Hematopoietic multipotent progenitor cell treated with erythropoietin and hydrocortisone succinate and interleukin-3 and kit ligand, for 17 days (in vitro differentiated cells): ENCODE measurements at regions not wholly inside any gene's neighbourhood (a gene's known extent, or its start where the extent isn't known, plus 50 kb on each side); places are given as distances from the start of the nearest gene placed in this dataset.
A peak's percentile ranks its signal among the peaks of the same experiment; 100 is the strongest.

Experiments
- DNase-seq: peaks from one replicate; pipeline ENCODE4 v3.0.0-alpha.2; 2015; ENCODE audit warnings: low spot score

DNA sequence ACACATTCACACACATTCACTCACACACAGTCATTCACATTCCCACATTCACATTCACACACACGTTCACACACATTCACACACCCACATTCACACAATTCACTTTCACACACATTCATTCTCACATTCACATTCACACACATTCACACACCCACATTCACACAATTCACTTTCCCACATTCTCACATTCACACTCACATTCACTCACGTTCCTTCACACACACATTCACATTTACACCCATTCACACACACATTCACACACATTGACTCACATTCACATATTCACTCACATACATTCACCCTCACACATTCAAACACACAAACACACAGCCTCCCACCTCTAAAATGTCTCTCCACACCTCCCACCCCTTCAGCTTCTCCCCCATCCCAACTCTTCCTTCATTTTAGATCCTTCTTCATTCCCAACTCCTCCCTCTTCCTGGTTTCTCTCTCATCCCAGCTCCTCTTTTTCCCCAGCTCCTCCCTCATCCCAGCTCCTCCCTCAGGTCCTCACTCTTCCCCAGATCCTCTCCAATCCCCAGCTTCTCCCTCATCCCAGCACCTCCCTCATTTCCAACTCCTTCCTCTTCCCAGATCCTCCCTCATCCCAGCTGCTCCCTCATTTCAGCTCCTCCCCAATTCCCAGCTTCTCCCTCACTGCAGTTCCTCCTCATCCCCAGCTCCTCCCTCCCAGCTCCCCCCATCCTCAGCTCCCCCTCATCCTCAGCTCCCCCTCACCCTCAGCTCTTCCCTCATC is 111.0 kb downstream of the FAM53A start:
- no peak for DNase-seq

DNA sequence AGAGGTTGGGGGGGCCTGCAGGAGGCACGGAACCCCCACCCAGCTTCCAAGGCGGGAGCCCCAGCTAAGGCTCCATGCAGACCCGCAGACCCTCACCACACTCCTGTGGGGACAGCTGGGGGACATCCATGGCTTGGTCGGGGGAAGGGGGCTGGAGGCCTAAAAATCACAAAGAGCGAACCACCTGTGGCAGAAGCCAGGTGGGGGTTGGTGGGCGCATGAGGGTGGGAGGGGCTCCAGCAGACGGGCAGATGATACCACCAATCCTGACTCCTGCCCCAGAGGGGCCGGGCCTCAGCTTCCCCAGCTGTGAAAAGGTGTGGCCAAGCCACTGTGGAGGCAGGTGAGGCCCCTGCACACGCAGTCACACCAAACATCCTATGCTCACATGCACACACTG is 111.6 kb downstream of the FAM53A start:
- DNase-seq: no peak

DNA sequence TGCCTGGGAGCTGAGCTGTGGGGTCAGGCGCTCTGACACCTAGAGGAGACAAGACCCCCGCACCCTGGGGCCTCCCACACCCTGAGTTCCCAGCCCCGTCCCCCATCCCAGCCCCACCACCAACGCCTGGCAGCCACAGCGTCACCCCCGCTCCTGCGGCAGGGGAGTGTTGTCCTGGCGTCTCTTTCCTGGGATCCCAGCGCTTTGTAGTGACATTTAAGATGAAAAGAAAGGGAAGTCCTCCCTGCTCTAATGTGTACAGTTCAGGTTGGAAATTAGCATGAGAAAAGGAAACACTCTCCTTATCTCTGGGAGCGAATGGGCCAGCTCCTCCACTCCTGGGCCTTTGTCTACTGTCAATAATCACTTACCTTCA is 112.1 kb downstream of the FAM53A start:
- no peak for DNase-seq

DNA sequence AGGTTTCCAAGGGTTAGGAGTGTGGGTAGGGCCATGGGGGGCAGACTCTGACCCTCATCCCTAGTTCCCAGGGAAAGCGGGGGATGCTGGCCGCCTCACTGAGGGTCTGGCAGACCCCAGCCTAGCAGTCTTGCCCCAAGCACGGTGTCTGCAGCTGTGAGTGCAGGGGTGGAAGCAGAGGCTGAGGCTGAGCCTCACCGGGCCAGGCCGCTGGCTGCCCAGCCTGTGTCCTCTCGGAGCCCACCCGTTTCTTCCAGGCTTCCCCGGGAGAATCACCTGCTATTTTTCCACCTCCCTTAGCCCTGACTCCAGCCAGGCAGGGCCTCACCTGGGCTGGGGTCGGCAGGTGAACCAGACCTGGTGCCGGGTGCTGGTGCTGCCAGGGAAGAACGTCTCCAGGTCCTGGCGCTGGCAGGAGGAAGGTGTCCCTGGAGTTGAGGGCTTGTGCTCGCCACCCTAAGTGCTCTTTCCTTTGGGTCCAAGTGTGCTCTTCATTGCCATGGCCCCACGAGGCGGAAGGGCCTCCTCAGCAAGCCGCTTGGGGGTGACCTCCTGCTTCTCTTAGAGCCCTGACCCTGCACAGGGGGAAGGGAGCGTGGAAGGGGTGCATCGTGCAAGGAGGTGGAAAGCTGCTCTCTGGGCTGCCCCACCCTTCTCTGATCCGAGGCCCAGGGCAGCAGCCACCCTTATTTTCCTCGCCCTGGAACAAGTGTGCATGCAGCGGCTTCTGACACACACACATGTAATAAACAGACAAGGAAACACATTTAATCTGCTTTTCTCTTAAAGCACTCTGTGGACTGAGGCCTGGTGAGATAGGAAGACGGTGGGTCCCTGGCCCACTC is 112.7 kb downstream of the FAM53A start:
- no peak for DNase-seq

DNA sequence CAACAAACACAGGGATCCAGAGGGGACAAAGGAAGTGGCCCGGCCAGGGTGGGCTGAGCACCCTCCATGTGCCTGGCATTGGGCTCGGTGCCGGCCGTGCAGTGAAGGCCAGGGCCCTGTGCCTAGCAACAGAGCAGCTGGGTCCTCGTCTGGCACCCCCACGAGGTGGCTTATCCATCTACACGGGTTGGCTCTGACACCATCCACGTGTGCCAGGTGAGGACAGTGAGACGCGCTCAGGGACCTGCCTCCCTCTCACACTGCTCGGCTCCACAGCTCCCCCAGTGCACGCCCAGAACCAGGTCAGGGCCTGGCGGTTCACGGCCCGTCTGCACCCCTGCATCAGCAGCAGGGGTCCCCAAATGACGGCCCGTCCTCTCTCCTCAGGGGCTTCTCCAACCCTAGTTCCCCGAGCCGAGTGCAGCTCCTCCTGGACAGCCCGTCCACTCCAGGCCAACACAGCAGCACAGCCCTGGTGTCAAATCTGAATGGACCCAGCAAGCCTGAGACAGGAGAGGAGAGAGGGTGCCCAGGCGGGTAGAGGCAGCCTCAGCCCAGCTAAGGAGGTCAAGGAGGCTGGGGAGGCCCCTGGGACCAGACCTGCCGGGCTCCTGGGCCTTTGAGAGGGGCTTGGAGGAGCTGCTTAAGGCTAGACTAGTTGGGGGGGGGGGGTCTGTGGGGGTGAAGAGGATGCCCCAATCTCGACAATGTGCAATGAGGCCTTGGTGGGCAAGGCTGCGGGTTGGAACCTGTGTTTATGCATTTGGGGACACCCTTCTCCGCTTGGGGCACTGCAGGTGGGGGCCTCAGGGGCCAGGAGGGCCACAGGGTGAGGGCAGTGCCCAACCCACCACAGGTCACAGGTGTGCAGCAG is 113.6 kb downstream of the FAM53A start:
- no peak for DNase-seq

DNA sequence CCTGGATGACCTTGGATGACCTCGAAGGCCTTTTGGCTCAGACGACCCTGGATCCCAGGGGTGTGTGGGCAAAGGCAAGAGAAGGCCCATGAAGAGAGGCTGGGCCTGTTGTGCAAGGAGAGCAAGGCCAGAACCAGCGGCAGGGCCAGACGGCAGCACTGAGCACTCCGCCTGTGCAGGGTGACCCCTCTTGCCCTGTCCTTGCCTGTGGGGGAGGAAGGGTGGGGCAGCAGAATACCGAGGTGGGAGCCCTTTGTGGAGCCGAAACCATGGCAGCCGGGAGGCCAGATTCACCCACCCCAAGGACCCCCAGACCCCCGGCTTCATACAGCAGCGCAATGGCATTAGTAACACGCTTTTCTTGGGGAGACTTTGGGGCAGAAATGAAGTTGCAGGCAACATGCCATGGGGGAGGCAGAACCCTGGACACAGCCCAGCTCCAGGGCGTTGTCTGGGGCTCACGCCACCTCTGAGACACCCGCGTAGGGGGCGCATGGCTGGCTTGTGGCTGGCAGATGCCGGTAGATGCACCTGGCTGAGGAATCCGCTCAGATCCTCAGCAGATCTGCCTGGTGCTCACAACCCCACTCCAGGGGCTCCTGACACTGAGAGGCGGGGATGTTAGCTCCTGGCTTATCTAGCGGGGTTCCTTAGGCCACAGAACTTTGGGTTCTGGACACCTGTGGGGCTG is 114.5 kb downstream of the FAM53A start:
- no peak for DNase-seq

DNA sequence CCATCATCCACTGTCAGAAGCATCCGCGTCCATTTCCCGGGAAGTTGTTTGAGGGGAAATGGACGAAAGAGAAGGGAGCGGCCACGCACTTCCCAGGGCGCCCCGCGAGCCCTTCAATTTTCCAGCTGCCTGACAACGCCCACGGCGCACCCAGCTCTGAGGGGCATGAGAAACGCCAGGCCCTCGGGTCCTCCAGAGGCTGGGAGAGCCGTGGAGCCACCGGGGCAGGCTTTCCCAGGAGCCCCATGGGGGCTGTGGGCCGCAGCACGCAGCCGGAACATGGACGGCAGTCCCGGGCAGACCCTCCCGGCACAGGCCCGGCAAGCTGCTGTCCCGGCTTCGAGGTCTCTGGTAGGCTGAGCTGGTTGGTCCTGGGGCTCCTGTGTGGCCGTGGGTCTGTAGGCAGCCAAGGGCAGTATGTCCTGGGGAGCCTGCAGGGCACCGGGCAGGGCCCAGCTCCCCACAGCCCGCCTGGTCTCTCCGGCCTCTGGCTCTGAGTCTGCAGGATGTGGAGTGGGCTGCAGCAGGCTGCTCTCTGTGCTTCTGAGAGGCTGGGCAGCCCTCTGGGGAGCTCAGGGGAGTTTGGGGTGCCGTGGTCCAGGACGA is 115.2 kb downstream of the FAM53A start:
- no peak for DNase-seq

DNA sequence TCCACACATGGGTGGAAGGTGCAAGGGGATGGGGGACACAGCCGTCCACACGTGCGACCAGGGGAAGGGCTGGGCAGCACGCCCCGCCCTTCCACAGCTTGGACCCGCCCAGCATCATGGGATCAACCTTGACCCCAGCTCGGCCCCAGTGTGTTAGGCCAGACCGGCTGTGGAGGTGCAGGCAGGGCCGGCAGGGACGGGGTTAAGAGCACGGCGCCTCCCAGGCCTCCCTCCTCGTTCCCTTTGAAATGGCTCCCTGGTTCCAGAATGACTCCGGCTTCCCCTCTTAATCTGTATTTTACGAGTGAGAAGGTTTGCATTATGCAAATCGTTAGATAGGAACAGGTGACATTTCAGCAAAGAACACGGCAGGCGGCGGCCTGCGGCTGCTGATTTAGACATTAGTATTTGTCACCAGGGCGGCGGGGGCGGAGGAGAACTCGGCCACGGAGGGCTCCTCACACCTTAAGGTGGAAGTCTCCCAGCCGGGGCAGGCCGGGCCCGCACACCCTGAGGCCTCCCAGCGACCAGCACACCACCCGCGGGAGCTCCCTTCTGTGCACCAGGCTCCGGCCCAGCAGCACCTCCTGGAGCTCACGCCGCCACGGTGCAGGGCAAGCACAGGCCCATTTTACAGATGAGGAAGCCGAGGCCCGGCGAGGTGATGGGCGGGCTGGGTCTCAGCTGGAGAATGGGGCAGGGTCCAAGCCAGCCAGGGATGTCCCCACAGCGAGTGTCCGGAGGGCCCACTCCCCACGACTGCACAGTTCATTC is 116.1 kb downstream of the FAM53A start:
- DNase-seq: no peak

DNA sequence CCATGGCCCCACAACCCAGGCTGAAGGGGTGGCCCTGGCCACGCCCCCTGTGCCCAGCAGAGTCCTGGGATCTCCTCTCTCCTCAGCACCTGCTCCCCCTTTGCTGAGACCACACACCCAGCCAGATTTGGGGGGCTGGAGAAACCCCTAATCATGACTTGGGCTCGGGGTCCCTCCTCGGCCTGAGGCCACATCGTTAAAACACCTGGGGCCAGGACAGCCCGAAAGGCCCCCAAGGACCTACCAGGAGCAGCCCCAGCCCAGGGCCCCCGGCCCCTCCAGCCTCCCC is 116.7 kb downstream of the FAM53A start:
- DNase-seq: no peak

DNA sequence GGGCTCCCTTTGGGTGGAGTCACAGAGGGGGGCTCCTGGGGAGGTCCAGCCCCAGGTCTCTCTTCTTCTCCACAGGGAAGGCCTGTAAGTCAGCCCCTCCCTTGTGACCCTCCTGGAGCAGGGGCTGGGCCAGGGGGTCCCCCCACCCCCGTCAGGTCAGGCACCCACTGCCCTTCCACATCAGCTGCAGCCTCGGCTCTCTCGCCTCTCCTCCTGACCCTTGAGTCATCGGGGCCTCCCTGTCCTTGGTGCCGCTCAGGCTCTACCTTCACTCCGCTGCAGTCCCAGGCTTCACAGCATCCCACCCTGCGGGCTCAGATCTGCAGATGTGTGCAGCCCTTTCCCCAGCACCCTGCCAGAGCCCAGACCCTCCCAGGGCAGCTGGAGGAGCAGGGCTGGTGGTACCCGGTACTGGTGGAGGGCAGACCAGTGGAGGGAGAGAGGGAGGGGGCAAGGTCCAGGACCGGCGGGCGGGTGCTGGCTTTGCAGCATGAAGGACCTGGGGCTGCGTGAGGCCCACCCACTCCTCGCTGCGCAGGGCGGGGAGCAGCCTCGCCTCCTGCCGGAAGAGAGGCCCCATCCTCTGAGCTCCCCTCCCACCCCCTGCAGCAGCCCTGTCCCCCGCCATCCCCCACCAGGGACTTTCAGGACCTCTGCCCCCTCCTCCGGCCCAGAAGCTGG is 117.1 kb downstream of the FAM53A start:
- DNase-seq: peak; percentile 30

DNA sequence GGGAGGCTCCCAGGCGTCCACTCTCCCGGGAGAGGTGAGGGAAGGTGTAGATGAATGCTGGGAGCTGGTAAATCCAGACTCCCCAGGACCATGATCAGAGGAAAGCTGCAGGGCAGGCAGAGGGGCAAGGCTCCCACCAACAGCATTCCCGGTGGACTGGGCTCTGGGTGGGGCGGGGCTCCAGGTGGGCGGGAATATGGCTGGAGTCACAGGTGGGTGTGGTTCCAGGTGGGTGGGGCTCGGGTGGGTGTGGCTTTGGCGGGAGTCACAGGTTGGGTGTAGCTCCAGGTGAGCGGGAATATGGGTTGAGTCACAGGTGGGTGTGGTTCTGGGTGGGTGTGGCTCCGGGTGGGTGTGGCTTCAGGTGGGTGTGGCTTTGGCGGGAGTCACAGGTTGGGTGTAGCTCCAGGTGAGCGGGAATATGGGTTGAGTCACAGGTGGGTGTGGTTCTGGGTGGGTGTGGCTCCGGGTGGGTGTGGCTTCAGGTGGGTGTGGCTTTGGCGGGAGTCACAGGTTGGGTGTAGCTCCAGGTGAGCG is 117.7 kb downstream of the FAM53A start:
- DNase-seq: peak; percentile 25

DNA sequence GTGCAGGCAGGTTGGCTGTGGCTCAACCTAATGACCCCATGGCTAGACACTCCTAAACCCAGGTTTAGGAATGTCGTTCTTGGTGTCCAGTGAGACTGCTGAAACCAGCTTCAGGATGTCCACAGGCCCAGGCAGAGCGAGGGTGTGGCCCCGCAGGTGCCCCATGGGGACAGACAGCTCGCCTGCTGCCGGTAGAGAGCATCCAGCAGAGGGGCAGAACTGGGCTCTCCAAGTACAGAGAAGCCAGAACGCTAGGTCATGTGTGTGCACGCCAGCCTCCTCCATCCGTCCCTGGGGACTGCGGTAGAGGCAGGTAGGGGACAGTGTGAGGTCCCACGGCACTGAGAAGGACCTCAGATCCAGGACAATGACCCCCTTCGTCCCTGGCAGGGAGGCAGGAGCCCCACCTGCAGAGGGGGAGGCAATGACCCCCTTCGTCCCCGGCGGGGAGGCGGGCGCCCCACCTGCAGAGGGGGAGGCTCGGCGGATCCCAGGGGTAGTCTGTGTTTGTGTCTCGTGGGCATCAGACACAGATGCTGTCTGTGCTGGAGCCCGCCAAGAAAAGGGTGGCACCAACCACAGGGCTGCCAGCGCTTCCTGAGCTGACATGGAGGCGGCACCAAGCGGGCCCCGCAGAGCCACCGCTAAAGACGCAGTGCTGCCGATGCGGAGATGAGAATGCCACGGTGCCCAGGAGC is 118.4 kb downstream of the FAM53A start:
- DNase-seq: no peak

DNA sequence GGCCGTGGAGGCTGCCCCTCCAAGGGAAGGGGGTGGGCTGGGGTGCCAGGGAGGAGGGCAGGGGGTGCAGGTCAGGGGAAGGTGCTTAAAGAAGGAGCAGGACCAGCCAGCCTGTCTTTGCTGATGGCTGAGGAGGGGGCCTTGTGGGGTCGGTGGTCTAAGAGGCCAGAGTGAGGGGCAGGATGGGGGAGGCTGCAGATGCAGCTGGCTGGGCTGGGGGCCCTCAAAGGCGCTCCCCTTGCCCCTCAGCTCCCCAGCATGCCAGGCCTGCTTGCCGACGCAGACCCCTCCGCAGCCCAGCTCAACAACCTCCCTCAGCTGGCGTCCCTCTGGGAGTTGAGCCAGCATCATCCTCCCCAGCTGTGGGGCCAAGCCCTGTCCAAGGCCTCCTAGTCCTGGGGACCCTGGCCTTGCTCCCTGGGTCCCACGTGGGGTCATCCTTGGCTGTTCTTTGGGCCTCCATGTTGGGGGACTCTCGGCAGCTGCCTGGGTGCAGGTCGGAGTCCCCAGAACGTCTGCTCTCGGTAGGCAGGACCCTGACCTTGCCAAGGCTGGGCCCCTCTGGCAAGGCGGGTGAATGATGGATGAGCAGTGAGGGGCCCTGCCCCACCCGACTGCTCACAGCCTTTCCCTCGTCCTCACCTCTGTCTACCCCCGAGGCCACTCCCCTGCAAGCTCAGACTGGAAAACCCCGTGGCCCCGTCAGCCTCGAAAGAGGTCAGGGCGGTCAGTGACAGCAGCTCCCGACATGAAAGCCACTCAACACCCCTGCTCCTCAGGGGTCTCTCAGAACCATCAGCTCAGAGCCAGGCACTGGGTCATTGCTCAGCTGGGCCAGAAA is 119.4 kb downstream of the FAM53A start:
- no peak for DNase-seq

DNA sequence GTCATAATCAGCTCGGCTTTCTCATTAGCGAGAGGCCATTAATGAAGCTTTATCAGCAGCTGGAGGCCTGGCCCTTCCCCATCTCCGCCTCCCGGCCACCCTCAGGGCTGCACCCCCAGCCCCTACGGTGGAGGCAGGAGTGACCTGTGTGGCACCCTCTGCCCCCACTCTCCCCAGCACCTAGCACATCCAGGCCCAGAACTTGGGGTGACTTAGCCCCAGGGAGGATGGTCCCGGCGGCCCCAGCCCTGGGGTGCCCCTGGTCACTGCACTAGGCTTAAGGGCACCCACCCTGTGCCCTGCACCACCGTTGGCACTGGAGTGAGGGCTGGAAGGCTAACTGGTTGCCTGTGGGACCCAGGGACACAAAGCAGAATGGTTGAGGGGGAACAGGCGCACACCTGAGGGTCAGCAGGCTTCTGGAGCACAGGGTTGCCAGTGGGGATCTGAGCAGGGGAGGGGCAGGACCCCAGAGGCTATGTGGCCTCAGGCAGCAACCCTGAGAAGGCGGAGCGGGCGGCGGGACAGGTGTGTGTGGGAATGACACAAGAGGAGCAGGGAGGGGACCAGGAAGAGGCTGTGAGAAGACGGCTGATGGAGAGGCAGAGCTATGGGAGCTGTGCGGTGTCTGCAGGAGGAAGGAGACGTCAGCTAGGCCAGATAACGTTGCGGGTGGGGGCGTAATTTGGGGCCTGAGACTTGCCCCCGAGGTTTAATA is 120.2 kb downstream of the FAM53A start:
- DNase-seq: no peak

DNA sequence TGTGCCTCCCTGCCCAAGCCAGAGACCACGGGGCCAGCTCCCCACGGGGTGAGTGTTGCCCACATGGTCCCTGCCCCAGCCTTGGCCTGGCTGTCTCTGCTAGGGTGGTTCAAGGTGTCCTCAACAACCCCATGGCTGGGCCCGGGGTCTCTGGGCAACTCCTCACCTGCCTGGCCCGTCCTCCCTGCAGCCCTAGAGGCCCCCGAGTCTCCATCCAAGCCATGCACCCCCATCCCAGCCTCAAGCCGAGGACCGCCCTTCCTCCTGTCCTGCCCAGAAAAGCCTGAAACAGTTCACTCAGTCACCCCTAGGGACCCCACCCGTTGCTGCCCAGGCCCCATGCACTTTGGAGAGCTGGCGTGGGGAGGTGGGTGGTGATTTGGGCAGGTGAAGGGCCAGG is 120.9 kb downstream of the FAM53A start:
- no peak for DNase-seq

DNA sequence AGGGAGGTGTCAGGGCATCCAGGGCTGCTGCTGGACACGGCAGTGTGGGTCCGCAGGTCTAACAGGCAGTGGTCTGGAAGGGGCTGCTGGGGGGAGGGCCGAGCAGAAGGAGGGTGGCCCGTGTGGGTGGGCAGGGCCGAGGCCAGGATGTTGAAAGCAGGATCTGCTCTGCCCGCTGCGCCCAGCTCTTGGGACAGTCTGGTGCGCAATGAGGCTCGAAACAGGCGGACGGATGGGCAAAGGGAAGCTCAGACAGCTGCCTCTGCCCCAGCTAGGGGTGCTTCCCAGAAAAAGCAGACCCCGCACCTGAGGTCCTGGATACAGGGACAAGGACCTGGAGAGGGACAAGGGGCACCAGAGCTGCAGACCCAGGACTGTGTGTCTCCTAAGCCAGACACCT is 121.3 kb downstream of the FAM53A start:
- DNase-seq: no peak

DNA sequence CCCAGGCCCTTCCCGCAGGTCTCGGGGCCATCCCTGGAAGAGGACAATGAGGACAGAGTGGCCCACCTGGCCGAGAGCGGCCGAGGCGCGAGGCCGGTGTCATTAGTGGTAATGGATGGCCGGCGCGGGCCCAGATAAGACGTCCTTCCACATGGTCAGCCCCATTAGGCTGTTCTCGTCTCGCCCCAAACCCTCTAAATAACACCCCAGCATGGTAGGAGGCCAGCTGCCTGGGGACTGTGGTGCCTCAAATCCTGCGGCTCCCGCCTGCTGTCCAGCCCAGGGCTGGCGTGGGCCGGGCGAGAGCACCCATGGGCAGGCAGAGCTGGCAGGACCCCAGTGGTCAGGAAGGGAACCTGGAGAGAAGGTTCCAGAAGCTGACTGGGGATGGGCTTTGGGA is 121.7 kb downstream of the FAM53A start:
- DNase-seq: no peak
